IMR-90 (cell line): ENCODE measurements at regions not wholly inside any gene's neighbourhood (a gene's known extent, or its start where the extent isn't known, plus 50 kb on each side); places are given as distances from the start of the nearest gene placed in this dataset.
"Not testable (repeated sequence)": the region's sequence is repeated elsewhere in the genome, so short reads cannot be mapped to it uniquely, and the experiment has no call there.

Source experiments
- ATAC-seq: fragments of 200-7000 bp; cut with Tn5 transposase; 2 replicates; pipeline ENCODE4 v1.9.1; 2020; ENCODE audit warnings: low read depth, mild to moderate bottlenecking, moderate library complexity
- BruUV-seq: library from RNA; stranded (reverse); fragments of 400-500 nt; replicated peaks from 2 replicates; lab custom pipeline; 2021; lab: Mats Ljungman, UMichigan
- CTCF ChIA-PET: fragments of 300-600 bp; formaldehyde crosslinking; extraction: SDS; loops from one replicate; lab custom pipeline; 2021; ENCODE audit warnings: antibody characterized with exemption; lab: Yijun Ruan, JAX
- POLR2A ChIA-PET: fragments of 300-600 bp; sonication (Branson Sonifier 250); formaldehyde crosslinking; loops from one replicate; lab custom pipeline; 2022; ENCODE audit warnings: antibody characterized with exemption; ENCODE audit not compliant: unreplicated experiment; lab: Charles Lee
- DNase-seq: peaks from one replicate; pipeline ENCODE4 v3.0.0; 2013
- H2AFZ ChIP-seq: replicated peaks from 2 replicates; pipeline ENCODE3; 2013; ENCODE audit warnings: low read length, mild to moderate bottlenecking; ENCODE audit not compliant: poor library complexity
- H2AK5ac ChIP-seq: 2 replicates; pipeline ENCODE4 v1.6.1; 2013; ENCODE audit warnings: low read depth, low read length, inconsistent platforms
- H2AK9ac ChIP-seq: replicated peaks from 2 replicates; pipeline ENCODE3; 2013; ENCODE audit warnings: mild to moderate bottlenecking, low read depth, low read length, moderate library complexity; ENCODE audit not compliant: poor library complexity
- H2BK120ac ChIP-seq: 2 replicates; pipeline ENCODE4 v1.6.1; 2013; ENCODE audit warnings: low read depth, low read length, inconsistent platforms
- H2BK15ac ChIP-seq: 3 replicates; pipeline ENCODE4 v1.6.1; 2013; ENCODE audit warnings: low read depth, low read length, inconsistent platforms
- H2BK20ac ChIP-seq: 2 replicates; pipeline ENCODE4 v1.6.1; 2013; ENCODE audit warnings: low read depth, mild to moderate bottlenecking, inconsistent platforms, low read length, moderate library complexity
- H2BK5ac ChIP-seq: 2 replicates; pipeline ENCODE4 v1.6.1; 2013; ENCODE audit warnings: mild to moderate bottlenecking, low read depth, low read length, inconsistent platforms; ENCODE audit not compliant: poor library complexity, severe bottlenecking
- H3K14ac ChIP-seq: replicated peaks from 2 replicates; pipeline ENCODE4 v1.6.1; 2013; ENCODE audit warnings: low read depth, low read length, inconsistent platforms
- H3K18ac ChIP-seq: 2 replicates; pipeline ENCODE4 v1.6.1; 2013; ENCODE audit warnings: low read depth, low read length, control low read depth
- H3K23ac ChIP-seq: 2 replicates; pipeline ENCODE4 v1.6.1; 2013; ENCODE audit warnings: low read depth, low read length, inconsistent platforms
- H3K27ac ChIP-seq: 2 replicates; pipeline ENCODE4 v1.5.1; 2013; ENCODE audit warnings: mild to moderate bottlenecking, control low read depth, low read length; ENCODE audit not compliant: insufficient read depth
- H3K27me3 ChIP-seq: 2 replicates; pipeline ENCODE4 v1.6.1; 2013; ENCODE audit warnings: low read length; ENCODE audit not compliant: control insufficient read depth, insufficient read depth
- H3K36me3 ChIP-seq: 2 replicates; pipeline ENCODE4 v1.6.1; 2013; ENCODE audit warnings: low read length, mixed read lengths; ENCODE audit not compliant: control insufficient read depth, insufficient read depth
- H3K4ac ChIP-seq: 2 replicates; pipeline ENCODE4 v1.6.1; 2013; ENCODE audit warnings: low read depth, low read length, inconsistent platforms
- H3K4me1 ChIP-seq: 2 replicates; pipeline ENCODE4 v1.6.1; 2013; ENCODE audit warnings: low read length, mixed read lengths; ENCODE audit not compliant: control insufficient read depth, insufficient read depth
- H3K4me2 ChIP-seq: 2 replicates; pipeline ENCODE4 v1.6.1; 2013; ENCODE audit warnings: low read depth, mild to moderate bottlenecking, control low read depth, low read length, moderate library complexity
- H3K4me3 ChIP-seq: 2 replicates; pipeline ENCODE4 v1.5.1; 2013; ENCODE audit warnings: low read depth, mild to moderate bottlenecking, control low read depth, low read length, moderate library complexity; ENCODE audit not compliant: insufficient read depth
- H3K56ac ChIP-seq: 2 replicates; pipeline ENCODE4 v1.6.1; 2013; ENCODE audit warnings: low read length, inconsistent platforms; ENCODE audit not compliant: insufficient read depth; ENCODE audit errors: extremely low read depth
- H3K79me1 ChIP-seq, 2 experiments: 2 replicates each; pipeline ENCODE4 v1.6.1; 2013; ENCODE audit warnings: low read length in 2 of 2, inconsistent platforms in 1 of 2, low read depth in 1 of 2
- H3K9ac ChIP-seq: 2 replicates; pipeline ENCODE4 v1.6.1; 2013; ENCODE audit warnings: low read depth, low read length, control low read depth
- H3K9me1 ChIP-seq: 2 replicates; pipeline ENCODE4 v1.6.1; 2013; ENCODE audit warnings: low read length, inconsistent platforms; ENCODE audit not compliant: insufficient read depth
- H3K9me3 ChIP-seq: 2 replicates; pipeline ENCODE4 v1.6.1; 2013; ENCODE audit warnings: low read length; ENCODE audit not compliant: control insufficient read depth, insufficient read depth
- H4K20me1 ChIP-seq: 2 replicates; pipeline ENCODE4 v1.6.1; 2013; ENCODE audit warnings: low read length, inconsistent platforms; ENCODE audit not compliant: insufficient read depth
- H4K5ac ChIP-seq: 2 replicates; pipeline ENCODE4 v1.6.1; 2013; ENCODE audit warnings: mild to moderate bottlenecking, low read depth, low read length, control low read depth
- H4K8ac ChIP-seq, 2 experiments: 2 replicates each; pipeline ENCODE4 v1.6.1; 2013; ENCODE audit warnings: low read depth in 2 of 2, low read length in 2 of 2, control low read depth in 1 of 2, inconsistent platforms in 1 of 2
- H4K91ac ChIP-seq: 2 replicates; pipeline ENCODE4 v1.6.1; 2013; ENCODE audit warnings: low read depth, low read length, inconsistent platforms; ENCODE audit not compliant: insufficient read depth
- RCOR1 ChIP-seq: IDR thresholded peaks from 2 replicates; pipeline ENCODE4 v1.6.1; 2012; ENCODE audit warnings: mild to moderate bottlenecking, low read length, improper control_type of control experiment; ENCODE audit not compliant: insufficient replicate concordance
- WGBS, 2 experiments: methylation state at CpG; one replicate each; pipeline versions ENCODE4 v1.1.5 to v1.1.7; 2013; ENCODE audit warnings: missing lambda C conversion rate in 2 of 2; ENCODE audit not compliant: insufficient read length in 1 of 2; ENCODE audit errors: extremely low coverage in 2 of 2; 5-methylcytosine and 5-hydroxymethylcytosine counted together
- dilution Hi-C: fragments of 300-500 bp; cut with HindIII; formaldehyde crosslinking; loops from one replicate; pipeline ENCODE4 v1.14.3; 2018; ENCODE audit warnings: low sequenced_read_pairs; ENCODE audit not compliant: unreplicated experiment
- in situ Hi-C: fragments of 300-500 bp; cut with MboI; formaldehyde crosslinking; loops from 3 replicates; pipeline ENCODE4 v1.14.3; 2019; ENCODE audit warnings: low sequenced_read_pairs, inconsistent platforms, mixed read lengths
- intact Hi-C: fragments of 100-400 bp; cut with micrococcal nuclease; formaldehyde crosslinking; loops from 2 replicates; pipeline ENCODE4 v1.10.0; 2022
- TF ChIP-seq, protein P1 (sequence below): fragments of 150-350 bp; IDR thresholded peaks from 2 replicates; pipeline ENCODE4 v1.6.1; 2016; ENCODE audit warnings: low read depth, mild to moderate bottlenecking, low read length, moderate library complexity, borderline replicate concordance

DNA sequence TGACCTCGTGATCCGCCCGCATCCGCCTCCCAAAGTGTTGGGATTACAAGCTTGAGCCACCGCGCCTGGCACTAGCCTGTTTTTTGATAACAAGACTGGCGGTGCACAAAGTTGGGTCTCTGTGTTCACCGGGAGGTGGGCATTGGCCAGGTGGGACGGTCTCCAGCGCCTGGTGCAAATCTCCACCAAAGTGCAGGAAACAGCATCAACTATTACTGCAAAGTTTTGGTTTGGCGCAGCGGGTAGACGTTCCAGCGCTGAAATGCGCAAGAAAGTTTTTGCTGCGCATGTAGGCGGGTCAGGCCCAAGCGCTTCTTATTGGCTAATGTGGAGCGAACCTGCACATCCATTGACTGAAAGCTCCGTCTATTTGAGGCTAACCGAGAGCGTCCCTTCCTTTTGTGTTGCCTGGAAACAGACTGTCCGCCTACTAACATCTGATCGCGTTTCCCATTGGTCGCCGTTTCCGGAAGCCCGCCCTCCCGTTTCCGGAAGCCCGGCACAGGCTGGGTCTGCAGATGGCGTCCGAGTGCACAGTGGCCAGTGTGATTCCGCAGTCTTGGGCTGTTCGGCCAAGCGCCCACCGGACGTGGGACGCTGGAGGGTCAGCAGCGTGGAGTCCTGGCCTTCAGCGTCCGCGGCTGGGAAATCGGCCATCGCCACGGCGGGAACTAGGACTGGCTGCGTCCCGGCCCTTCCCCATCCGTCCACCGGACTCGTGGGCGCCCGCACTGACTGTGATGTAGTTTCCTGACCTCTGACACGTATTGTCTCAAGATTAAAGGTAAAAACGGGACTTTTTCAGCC lies 53.3 kb upstream of the ZNF527 start (continued):
- TF ChIP-seq, protein P1, sequence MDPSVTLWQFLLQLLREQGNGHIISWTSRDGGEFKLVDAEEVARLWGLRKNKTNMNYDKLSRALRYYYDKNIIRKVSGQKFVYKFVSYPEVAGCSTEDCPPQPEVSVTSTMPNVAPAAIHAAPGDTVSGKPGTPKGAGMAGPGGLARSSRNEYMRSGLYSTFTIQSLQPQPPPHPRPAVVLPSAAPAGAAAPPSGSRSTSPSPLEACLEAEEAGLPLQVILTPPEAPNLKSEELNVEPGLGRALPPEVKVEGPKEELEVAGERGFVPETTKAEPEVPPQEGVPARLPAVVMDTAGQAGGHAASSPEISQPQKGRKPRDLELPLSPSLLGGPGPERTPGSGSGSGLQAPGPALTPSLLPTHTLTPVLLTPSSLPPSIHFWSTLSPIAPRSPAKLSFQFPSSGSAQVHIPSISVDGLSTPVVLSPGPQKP, result no peak
- TF ChIP-seq RCOR1, result no peak

DNA sequence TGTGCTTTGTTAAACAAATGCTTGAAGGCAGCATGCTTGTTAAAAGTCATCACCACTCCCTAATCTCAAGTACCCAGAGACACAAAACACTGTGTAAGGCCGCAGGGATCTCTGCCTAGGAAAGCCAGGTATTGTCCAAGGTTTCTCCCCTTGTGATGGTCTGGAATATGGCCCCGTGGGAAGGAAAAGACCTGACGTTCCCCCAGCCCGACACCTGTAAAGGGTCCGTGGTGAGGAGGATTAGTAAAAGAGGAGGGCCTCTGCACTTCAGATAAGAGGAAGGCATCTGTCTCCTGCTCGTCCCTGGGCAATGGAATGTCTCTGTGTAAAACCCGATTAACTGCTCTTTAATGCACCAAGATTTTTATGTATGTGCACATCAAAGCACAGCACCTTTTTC lies 49.9 kb upstream of the ZNF527 start:
- H3K4ac ChIP-seq, H4K20me1 ChIP-seq, intact Hi-C loops, H3K14ac ChIP-seq, H3K27me3 ChIP-seq, H2AK5ac ChIP-seq, H2BK5ac ChIP-seq, in situ Hi-C loops, ATAC-seq, H2BK120ac ChIP-seq, BruUV-seq, dilution Hi-C loops, H4K5ac ChIP-seq, H3K4me1 ChIP-seq, POLR2A ChIA-PET, H3K9me1 ChIP-seq, H3K4me2 ChIP-seq, H2AFZ ChIP-seq, CTCF ChIA-PET, H2BK20ac ChIP-seq, H4K91ac ChIP-seq, H3K9me3 ChIP-seq, H4K8ac ChIP-seq, H3K4me3 ChIP-seq, H3K9ac ChIP-seq, H3K27ac ChIP-seq, H2AK9ac ChIP-seq, H2BK15ac ChIP-seq, H3K18ac ChIP-seq, H3K23ac ChIP-seq, H3K79me1 ChIP-seq, DNase-seq, H3K56ac ChIP-seq: not testable (repeated sequence)
- 72% methylated on average over 2 of the region's 7 CpGs; no CpG with 5 or more reads in 1 of the 2 experiments for WGBS, 2 experiments
- H3K36me3 ChIP-seq, result peaks cover 16% of the 10 kb centered on the region
